NCI-H748 (cell line): ENCODE measurements at regions not wholly inside any gene's neighbourhood (a gene's known extent, or its start where the extent isn't known, plus 50 kb on each side); places are given as distances from the start of the nearest gene placed in this dataset.

Experiments used
- DNase-seq: peaks from one replicate; lab custom pipeline; 2025; ENCODE audit not compliant: unreplicated experiment; lab: John Stamatoyannopoulos, UW

- no peak for DNase-seq
These were observed 128.3 kb upstream of the TRIM2 start for GRCh38 chr4:153075836-153076518.

DNA sequence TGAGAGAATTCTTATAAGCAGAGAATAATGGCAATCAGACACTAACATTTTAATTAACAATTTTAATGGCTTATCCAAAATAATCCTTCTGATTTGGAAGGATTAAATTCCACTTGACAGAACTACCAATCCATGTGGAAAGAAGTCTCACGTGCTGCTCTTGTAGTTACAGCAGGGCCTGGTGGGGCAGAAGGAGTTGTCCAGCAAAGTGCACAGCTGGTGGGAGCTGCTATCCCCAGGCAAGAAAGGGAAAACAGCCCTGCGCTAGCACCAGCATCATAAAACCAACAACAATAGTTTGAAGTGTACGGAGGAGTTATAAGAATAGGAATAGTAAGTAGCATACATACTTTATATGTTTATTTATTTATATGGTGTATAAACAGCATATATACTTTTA is 127.4 kb upstream of the TRIM2 start:
- DNase-seq: no peak

DNA sequence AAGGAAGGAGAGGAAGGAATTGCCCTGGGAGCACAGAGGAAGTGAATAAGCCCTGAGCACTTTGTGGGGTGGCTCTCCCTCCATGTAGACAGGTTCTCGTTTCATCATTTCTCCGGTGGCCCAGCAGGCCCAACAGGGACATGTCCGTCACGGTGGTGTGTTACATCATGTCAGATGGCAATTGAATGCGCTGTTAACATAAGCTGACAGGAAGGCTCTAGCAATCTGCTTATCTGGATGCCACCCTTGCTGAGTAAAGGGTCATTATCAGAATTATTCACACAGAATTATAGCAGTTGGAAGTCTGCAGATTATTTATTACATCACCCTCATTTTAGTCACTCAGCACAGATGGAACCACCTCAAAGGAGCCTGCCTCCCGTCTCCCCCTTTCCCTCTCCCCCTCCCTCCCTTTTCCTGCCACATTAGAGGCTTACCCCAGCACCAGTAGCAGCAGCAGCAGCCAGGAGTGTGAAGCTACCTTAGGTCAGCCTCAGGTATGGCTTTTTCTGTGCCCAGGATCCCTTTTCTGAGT is 124.3 kb upstream of the TRIM2 start:
- DNase-seq: no peak

DNA sequence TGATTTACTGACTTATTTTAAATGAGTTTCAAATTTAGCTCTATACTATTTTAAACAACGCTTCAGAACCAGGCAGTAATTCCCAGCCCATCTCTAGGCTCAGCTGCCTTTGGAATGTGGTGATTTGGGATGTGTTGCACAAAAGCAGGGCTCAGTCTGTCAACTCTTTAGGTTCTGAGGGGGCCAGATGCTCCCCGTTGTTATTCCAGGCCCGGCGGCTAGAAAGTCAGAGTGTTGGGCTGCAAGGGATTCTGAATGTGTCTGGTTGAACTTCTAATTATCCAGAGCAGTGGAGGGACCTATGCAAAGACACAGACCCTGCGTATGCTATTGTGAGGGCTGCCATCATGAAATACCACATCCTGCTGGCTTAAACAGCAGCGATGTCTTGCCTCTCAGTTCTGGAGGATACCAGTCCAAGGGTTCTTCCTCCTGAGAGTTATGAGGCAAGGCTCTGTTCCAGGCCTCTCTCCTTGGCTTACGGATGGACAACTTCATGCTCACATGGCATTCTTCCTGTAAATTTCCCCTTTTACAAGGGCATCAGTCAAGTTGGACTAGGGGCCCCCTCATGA is 123.2 kb upstream of the TRIM2 start:
- no peak for DNase-seq

DNA sequence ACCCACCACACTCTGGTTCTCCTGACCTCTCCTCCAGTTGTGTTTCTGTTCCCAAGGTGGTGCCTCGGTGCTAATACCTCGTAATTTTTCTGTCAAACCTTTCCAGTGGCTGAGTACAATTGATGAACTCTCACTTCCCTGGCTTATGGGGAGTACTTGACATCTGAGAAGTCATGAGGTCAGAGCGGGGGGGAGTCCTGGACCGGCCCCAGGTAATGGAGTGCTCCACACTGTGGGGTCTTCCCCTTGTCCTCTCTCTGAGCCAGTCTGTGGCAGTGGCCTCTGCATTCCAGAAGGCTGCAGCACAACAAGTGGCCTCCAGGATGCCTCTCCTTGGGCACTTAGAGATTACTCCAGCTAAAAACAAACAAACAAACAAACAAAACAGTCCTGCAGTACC is 122.5 kb upstream of the TRIM2 start:
- no peak for DNase-seq

GRCh38 chr4:153082322-153083301 is 121.6 kb upstream of the TRIM2 start:
- DNase-seq: no peak

DNA sequence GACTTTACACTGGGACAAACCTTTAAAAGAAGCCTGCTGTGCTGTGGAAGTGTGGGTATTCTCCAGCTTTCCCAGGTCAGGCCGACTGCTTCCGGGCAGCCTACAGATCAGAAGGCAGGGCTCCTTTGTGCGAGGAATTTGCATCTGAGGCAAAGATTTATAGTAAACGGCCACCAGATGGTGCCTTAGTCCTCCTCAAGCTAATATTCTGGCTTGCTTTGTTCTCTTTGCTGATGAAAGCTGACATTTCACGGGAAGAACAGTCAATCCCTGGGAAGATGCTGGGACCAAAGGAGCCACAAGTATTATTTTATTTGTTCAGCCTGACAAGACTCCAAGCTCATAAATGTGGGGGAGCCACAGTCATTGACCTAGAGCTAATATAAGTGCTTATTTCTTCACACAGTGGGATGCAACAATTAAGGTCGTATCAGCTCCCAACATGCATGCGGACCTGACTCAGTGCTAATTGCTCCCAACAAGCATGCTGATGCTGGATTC is 120.7 kb upstream of the TRIM2 start:
- peak; percentile 79 for DNase-seq

GRCh38 chr4:153084224-153084979 is 119.8 kb upstream of the TRIM2 start:
- no peak for DNase-seq

DNA sequence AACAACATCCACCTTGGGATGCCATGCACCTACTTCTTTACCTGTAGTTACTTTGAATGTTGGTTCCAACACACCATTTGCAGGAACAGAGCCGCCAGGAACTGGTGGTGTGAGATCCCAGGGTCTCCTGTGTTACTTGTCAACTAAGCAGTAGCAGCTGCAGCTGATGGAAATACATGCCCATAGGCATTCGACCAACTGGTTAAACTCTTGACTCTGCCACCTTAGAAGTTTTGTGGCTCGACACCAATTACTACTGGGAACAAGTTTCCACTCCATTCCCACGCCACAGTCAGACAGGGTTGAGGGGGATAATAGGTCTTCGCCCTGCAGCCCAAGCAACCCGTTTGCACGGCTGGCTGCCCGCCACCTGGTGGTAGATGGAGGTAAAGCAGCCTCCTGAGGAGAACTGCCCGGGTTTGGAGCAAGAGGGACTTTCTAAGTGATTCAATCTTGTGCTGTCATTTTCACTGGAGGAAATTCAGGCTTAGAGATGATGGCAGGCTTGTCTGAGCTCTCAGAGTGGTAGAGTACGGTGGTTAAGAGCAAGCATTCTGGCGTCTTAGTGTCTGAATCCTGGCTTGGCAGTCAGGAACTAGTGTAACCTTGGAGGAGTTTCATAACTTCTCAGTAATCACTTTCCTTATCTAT is 119.1 kb upstream of the TRIM2 start:
- DNase-seq: peak; percentile 38

- DNase-seq: no peak
These were observed 116.5 kb upstream of the TRIM2 start for GRCh38 chr4:153087671-153088194.

DNA sequence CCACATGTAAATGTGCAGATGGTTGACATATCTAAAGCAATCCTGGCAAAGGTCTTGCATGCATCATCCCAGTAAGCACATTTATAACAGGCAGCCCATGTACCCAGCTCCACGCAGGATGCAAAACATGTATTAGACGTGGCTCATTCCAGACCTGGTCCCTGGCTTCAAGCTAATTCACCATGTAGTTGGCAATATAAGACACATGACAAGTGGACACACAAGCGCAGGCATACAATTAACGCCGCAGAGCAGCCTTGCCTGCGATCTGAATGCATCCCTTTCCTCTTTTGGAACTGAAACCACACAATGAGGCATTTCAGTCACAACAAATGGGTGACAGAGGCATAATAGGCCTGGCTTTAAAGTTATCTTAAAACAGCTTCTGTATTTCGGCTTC is 114.5 kb upstream of the TRIM2 start:
- no peak for DNase-seq

DNA sequence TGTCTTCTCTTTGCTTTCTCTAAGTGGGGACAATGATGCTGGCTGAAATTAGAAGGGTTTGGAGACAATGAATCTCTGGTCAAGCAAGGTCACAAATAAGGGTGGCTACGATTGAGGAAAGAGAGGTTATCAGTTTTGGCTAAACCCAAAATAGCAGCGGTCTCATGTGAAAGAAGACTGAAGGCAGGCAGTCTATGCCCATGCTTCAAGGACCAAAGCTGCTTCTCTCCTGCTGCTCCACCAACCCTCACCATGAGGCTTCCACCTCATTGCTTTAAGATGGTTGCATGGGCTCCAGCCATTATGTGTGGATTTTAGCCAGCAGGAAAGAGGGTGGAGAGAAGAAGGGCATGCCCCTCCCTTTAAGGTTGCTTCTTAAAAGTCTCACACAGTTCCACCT is 114.1 kb upstream of the TRIM2 start:
- DNase-seq: no peak

DNA sequence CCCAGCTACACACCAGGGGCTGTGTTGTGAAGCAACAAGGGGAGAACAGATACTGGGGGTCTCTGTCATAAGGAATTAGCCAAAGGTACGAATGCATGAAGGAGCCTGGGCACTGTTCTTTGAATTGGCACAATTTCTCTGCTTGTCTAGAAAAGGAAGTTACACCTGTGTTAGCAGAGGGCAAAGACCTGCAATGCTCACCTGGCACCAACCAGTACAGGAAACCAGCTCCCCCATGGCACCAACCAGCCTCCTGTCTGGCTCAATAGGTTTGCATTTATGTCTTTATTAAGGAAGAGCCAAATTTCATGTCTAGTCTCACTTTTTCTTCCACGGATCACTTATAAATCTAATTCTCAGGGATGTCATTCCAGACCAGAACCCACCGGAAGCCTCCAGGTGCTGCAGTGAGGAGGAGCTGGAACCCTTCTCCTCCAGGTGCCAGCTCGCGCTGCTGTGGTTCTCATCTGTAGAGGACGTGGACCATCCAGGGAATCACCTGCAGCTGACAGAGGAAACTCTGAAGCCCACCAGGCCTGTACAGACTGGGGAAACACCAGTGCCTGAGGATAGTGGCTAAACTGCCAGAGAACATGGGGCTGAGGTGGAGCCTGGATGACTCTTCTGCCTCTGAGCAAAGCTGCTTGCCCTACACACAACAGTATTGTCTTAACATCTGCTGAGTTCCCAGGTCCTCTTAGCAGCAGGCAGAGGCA is 113.4 kb upstream of the TRIM2 start:
- DNase-seq: no peak

DNA sequence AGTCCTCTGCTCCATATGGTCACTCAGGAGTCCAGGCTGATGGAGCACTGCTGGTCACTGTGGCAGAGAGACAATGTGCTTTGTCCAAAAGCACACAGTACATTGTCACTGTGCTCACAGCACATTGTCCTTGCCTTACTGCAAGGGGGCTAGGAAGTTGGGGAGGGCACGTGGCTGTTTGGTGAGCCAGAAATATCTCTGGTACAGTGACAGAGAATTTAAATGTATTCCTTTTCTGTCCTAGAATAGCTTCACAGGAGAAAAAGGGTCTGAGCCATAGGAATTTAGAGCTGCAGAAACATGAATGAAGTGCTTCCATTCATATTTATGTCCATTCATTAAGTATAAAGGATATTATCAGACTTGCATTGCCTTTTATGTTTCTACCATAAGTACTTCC is 110.8 kb upstream of the TRIM2 start:
- DNase-seq: no peak

GRCh38 chr4:153093802-153094201 is 110.4 kb upstream of the TRIM2 start:
- no peak for DNase-seq

DNA sequence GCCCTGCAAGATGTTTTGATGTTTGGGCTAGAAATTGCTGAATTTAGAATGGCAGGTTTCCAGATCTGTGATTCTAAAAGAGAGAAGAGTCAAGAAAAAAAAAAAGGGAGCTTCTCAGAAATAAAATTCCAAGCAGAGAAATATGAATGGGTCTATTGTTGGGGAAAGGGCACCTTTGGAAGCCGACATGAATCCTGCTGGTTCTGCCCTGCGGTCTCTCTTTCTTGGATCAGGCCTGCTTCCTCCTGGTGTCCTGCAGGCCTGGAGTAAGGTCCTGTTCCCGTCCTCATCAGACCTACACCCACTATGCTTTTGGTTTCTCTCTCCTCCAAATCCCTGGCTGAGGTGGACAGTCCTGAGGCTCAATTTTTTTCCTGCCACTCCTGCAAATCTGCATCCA is 109.8 kb upstream of the TRIM2 start:
- DNase-seq: no peak

GRCh38 chr4:153095448-153096204 is 108.6 kb upstream of the TRIM2 start:
- no peak for DNase-seq

GRCh38 chr4:153096344-153096743 is 107.9 kb upstream of the TRIM2 start:
- no peak for DNase-seq

DNA sequence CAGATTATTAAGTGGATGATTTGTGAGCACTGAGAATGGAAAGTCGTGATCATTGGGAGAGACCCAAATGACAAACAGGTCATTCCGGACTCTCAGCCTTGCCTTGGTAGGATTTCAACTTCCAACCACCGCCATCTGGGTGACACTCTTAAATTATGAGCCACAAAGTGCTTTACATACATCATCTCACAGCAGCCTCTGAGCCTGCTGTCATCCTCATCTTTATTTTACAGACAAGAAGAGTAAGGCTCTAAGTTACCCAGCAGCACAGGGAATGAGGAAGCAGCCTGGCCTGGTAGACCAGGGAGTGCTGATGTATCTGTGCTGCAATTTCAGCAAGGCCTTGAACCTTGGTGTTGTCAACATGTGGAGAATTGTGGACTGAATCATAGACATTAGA is 105.8 kb upstream of the TRIM2 start:
- no peak for DNase-seq
